WTC11 (cell line): ENCODE measurements at regions not wholly inside any gene's neighbourhood (a gene's known extent, or its start where the extent isn't known, plus 50 kb on each side); places are given as distances from the start of the nearest gene placed in this dataset.

Experiments
- ATAC-seq: fragments of 200-7000 bp; cut with Tn5 transposase; 2 replicates; pipeline ENCODE4 v1.10.0; 2021; ENCODE audit warnings: mild to moderate bottlenecking, moderate library complexity
- CTCF ChIA-PET: fragments of 300-600 bp; sonication (Branson Sonifier 250); formaldehyde crosslinking; loops from one replicate; lab custom pipeline; 2021; ENCODE audit warnings: antibody characterized with exemption; lab: Charles Lee
- POLR2A ChIA-PET: fragments of 350-600 bp; sonication (Branson Sonifier 250); formaldehyde crosslinking; loops from one replicate; lab custom pipeline; 2021; ENCODE audit warnings: antibody characterized with exemption; lab: Charles Lee
- DNase-seq: peaks from one replicate; pipeline ENCODE4 v3.0.0; 2021; ENCODE audit warnings: low spot score
- H3K27ac Mint-ChIP-seq: 2 replicates; pipeline ENCODE4 v1.8.0; 2021; ENCODE audit warnings: mixed read lengths
- H3K27me3 Mint-ChIP-seq: 2 replicates; pipeline ENCODE4 v1.8.0; 2021; ENCODE audit warnings: low read depth, mild to moderate bottlenecking, moderate library complexity, mixed read lengths
- H3K36me3 Mint-ChIP-seq: 2 replicates; pipeline ENCODE4 v1.8.0; 2021; ENCODE audit warnings: mixed read lengths
- H3K4me1 Mint-ChIP-seq: 2 replicates; pipeline ENCODE4 v1.8.0; 2022; ENCODE audit warnings: mixed read lengths
- H3K4me3 Mint-ChIP-seq: 2 replicates; pipeline ENCODE4 v1.8.0; 2021; ENCODE audit warnings: mild to moderate bottlenecking, moderate library complexity, mixed read lengths
- H3K9me3 Mint-ChIP-seq: 2 replicates; pipeline ENCODE4 v1.8.0; 2021; ENCODE audit warnings: mixed read lengths
- ETV6 ChIP-seq: sonication (generic); formaldehyde crosslinking; IDR thresholded peaks from 2 replicates; pipeline ENCODE4 v1.8.1; 2022; ENCODE audit warnings: mild to moderate bottlenecking, missing genetic modification reagents
- FOXP1 ChIP-seq: sonication (generic); formaldehyde crosslinking; IDR thresholded peaks from 2 replicates; pipeline ENCODE4 v1.8.0; 2022; ENCODE audit warnings: missing genetic modification reagents, mild to moderate bottlenecking, moderate library complexity, borderline replicate concordance
- JAZF1 ChIP-seq: fragments of 250-450 bp; sonication (Bioruptor Pico); IDR thresholded peaks from 2 replicates; pipeline ENCODE4 v1.9.0; 2021; ENCODE audit warnings: moderate library complexity, mild to moderate bottlenecking, inconsistent platforms
- JUN ChIP-seq: sonication (generic); formaldehyde crosslinking; IDR thresholded peaks from 2 replicates; pipeline ENCODE4 v1.8.0; 2023; ENCODE audit warnings: mild to moderate bottlenecking, missing genetic modification reagents
- MXD4 ChIP-seq: fragments of 250-450 bp; sonication (Bioruptor Pico); IDR thresholded peaks from 2 replicates; pipeline ENCODE4 v1.8.0; 2021; ENCODE audit warnings: mild to moderate bottlenecking, moderate library complexity, borderline replicate concordance
- NR1H2 ChIP-seq: sonication (generic); formaldehyde crosslinking; IDR thresholded peaks from 2 replicates; pipeline ENCODE4 v1.9.0; 2021; ENCODE audit warnings: mild to moderate bottlenecking, moderate library complexity, missing genetic modification reagents
- NR3C1 ChIP-seq: sonication (generic); formaldehyde crosslinking; conservative IDR thresholded peaks from 2 replicates; pipeline ENCODE4 v1.8.1; 2023; ENCODE audit warnings: low read depth, mild to moderate bottlenecking, missing genetic modification reagents
- TEAD4 ChIP-seq: sonication (generic); formaldehyde crosslinking; IDR thresholded peaks from 2 replicates; pipeline ENCODE4 v1.8.0; 2022; ENCODE audit warnings: mild to moderate bottlenecking, missing genetic modification reagents
- USF1 ChIP-seq: sonication (generic); formaldehyde crosslinking; IDR thresholded peaks from 2 replicates; pipeline ENCODE4 v1.8.0; 2022; ENCODE audit warnings: mild to moderate bottlenecking, missing genetic modification reagents
- ZBTB21 ChIP-seq: sonication (generic); formaldehyde crosslinking; IDR thresholded peaks from 2 replicates; pipeline ENCODE4 v1.8.1; 2023; ENCODE audit warnings: mild to moderate bottlenecking, missing genetic modification reagents, borderline replicate concordance
- ZNF121 ChIP-seq: sonication (generic); formaldehyde crosslinking; IDR thresholded peaks from 2 replicates; pipeline ENCODE4 v1.8.0; 2023; ENCODE audit warnings: missing genetic modification reagents
- ZNF232 ChIP-seq: sonication (generic); formaldehyde crosslinking; IDR thresholded peaks from 2 replicates; pipeline ENCODE4 v1.8.0; 2022; ENCODE audit warnings: mild to moderate bottlenecking, missing genetic modification reagents
- ZNF671 ChIP-seq: fragments of 250-450 bp; sonication (Bioruptor Pico); IDR thresholded peaks from 2 replicates; pipeline ENCODE4 v1.8.0; 2021; ENCODE audit warnings: mild to moderate bottlenecking
- ZSCAN18 ChIP-seq: fragments of 250-450 bp; sonication (Bioruptor Pico); IDR thresholded peaks from 2 replicates; pipeline ENCODE4 v2.1.2; 2022; ENCODE audit warnings: mild to moderate bottlenecking, moderate library complexity
- TF ChIP-seq, protein P1 (sequence below): sonication (generic); formaldehyde crosslinking; conservative IDR thresholded peaks from 2 replicates; pipeline ENCODE4 v1.8.1; 2022; ENCODE audit warnings: mild to moderate bottlenecking, missing genetic modification reagents
- TF ChIP-seq, protein P2 (sequence below): fragments of 250-450 bp; sonication (Bioruptor Pico); IDR thresholded peaks from 2 replicates; pipeline ENCODE4 v1.9.0; 2021; ENCODE audit warnings: mild to moderate bottlenecking
- TF ChIP-seq, protein P3 (sequence below): sonication (generic); formaldehyde crosslinking; IDR thresholded peaks from 2 replicates; pipeline ENCODE4 v1.8.1; 2023; ENCODE audit warnings: mild to moderate bottlenecking, moderate library complexity, missing genetic modification reagents
- TF ChIP-seq, protein P4 (sequence below): sonication (generic); formaldehyde crosslinking; IDR thresholded peaks from 2 replicates; pipeline ENCODE4 v1.8.0; 2022; ENCODE audit warnings: missing genetic modification reagents
- TF ChIP-seq, protein P5 (sequence below): sonication (generic); formaldehyde crosslinking; IDR thresholded peaks from 2 replicates; pipeline ENCODE4 v1.8.1; 2022; ENCODE audit warnings: mild to moderate bottlenecking, moderate library complexity, missing genetic modification reagents

DNA sequence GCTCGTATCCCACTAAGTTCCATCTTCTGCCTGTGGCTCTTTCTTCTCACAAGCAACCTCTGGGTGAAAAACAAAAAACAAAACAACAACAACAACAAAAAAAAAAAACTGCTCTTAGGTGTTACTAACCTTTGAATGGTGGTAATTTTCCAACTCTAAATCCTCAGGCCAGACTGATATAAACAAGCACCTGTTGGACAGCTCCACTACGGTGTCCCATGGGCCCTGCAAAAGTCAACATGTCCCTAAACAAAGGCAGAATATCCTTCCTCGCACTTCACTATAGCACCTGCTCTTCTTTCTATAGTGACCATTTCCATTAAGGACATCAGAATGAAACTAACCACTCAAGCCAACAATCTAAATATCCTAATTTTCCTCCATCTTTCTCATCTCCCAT, 54.6 kb upstream of the PARM1 start:
- Mint-ChIP-seq H3K27ac (no peak overlapping the region), H3K4me3 (no peak overlapping the region), H3K4me1 (peaks cover 20% of the 10 kb centered on the region), H3K27me3 (no peaks in the 10 kb centered on the region; the same call in 1 of the 2 replicates), H3K36me3 (no peaks in the 10 kb centered on the region), H3K9me3 (peaks cover 16% of the 10 kb centered on the region)
- ChIA-PET POLR2A (no interaction called here), CTCF (no interaction called here)
- TF ChIP-seq FOXP1 (CRISPR knock-in tag), result no peak
- no peak for TF ChIP-seq TEAD4
- TF ChIP-seq, protein P1, sequence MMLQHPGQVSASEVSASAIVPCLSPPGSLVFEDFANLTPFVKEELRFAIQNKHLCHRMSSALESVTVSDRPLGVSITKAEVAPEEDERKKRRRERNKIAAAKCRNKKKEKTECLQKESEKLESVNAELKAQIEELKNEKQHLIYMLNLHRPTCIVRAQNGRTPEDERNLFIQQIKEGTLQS (CRISPR knock-in tag), result no peak
- TF ChIP-seq USF1 (CRISPR knock-in tag), result no peak
- TF ChIP-seq ZNF671 (CRISPR knock-in tag), result no peak
- TF ChIP-seq, protein P2, sequence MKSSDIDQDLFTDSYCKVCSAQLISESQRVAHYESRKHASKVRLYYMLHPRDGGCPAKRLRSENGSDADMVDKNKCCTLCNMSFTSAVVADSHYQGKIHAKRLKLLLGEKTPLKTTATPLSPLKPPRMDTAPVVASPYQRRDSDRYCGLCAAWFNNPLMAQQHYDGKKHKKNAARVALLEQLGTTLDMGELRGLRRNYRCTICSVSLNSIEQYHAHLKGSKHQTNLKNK (CRISPR knock-in tag), result no peak
- TF ChIP-seq, protein P3, sequence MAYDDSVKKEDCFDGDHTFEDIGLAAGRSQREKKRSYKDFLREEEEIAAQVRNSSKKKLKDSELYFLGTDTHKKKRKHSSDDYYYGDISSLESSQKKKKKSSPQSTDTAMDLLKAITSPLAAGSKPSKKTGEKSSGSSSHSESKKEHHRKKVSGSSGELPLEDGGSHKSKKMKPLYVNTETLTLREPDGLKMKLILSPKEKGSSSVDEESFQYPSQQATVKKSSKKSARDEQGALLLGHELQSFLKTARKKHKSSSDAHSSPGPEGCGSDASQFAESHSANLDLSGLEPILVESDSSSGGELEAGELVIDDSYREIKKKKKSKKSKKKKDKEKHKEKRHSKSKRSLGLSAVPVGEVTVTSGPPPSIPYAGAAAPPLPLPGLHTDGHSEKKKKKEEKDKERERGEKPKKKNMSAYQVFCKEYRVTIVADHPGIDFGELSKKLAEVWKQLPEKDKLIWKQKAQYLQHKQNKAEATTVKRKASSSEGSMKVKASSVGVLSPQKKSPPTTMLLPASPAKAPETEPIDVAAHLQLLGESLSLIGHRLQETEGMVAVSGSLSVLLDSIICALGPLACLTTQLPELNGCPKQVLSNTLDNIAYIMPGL (CRISPR knock-in tag), result no peak
- no peak for TF ChIP-seq ZNF232 (CRISPR knock-in tag)
- no peak for TF ChIP-seq MXD4 (CRISPR knock-in tag)
- TF ChIP-seq JUN (CRISPR knock-in tag), result no peak
- TF ChIP-seq JAZF1 (CRISPR knock-in tag), result no peak
- TF ChIP-seq ZSCAN18 (CRISPR knock-in tag), result no peak
- TF ChIP-seq ZBTB21 (CRISPR knock-in tag), result no peak
- ATAC-seq, result no peak
- DNase-seq, result no peak

DNA sequence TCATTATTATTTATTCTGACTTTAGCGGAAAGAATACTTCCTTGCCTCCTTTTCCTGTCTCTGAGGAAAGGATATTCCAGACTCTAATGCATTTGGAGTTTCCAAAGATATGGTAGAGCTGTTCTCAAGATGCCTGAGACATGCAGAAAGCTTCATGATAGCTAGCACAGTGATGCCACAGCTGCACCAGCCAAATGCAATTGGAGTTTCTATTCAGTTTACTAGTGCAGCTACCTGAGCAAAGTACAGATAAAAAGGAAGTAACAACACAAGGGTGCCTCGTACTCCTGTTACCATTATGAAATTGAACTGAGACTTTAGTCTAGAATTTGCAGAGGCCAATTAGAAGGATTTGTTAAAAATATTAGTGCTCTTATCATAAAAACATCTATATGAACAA, 57.5 kb upstream of the PARM1 start:
- Mint-ChIP-seq H3K27ac (no peak overlapping the region), H3K27me3 (no peaks in the 10 kb centered on the region; the same call in 1 of the 2 replicates), H3K4me3 (no peak overlapping the region)
- ChIA-PET CTCF (interaction anchor here (0.7 to 3.9 kb wide), 8 partner anchors 8 to 414 kb away, joined by 3 to 23 read pairs (median 4); partner anchors contain the start of gene PARM1), POLR2A (no interaction called here)
- no peak for DNase-seq
- TF ChIP-seq, protein P4, sequence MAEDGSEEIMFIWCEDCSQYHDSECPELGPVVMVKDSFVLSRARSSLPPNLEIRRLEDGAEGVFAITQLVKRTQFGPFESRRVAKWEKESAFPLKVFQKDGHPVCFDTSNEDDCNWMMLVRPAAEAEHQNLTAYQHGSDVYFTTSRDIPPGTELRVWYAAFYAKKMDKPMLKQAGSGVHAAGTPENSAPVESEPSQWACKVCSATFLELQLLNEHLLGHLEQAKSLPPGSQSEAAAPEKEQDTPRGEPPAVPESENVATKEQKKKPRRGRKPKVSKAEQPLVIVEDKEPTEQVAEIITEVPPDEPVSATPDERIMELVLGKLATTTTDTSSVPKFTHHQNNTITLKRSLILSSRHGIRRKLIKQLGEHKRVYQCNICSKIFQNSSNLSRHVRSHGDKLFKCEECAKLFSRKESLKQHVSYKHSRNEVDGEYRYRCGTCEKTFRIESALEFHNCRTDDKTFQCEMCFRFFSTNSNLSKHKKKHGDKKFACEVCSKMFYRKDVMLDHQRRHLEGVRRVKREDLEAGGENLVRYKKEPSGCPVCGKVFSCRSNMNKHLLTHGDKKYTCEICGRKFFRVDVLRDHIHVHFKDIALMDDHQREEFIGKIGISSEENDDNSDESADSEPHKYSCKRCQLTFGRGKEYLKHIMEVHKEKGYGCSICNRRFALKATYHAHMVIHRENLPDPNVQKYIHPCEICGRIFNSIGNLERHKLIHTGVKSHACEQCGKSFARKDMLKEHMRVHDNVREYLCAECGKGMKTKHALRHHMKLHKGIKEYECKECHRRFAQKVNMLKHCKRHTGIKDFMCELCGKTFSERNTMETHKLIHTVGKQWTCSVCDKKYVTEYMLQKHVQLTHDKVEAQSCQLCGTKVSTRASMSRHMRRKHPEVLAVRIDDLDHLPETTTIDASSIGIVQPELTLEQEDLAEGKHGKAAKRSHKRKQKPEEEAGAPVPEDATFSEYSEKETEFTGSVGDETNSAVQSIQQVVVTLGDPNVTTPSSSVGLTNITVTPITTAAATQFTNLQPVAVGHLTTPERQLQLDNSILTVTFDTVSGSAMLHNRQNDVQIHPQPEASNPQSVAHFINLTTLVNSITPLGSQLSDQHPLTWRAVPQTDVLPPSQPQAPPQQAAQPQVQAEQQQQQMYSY (CRISPR knock-in tag), result no peak
- TF ChIP-seq NR3C1 (CRISPR knock-in tag) (no peak), NR1H2 (CRISPR knock-in tag) (no peak), ZNF121 (CRISPR knock-in tag) (no peak), ETV6 (CRISPR knock-in tag) (no peak)
- TF ChIP-seq, protein P5, sequence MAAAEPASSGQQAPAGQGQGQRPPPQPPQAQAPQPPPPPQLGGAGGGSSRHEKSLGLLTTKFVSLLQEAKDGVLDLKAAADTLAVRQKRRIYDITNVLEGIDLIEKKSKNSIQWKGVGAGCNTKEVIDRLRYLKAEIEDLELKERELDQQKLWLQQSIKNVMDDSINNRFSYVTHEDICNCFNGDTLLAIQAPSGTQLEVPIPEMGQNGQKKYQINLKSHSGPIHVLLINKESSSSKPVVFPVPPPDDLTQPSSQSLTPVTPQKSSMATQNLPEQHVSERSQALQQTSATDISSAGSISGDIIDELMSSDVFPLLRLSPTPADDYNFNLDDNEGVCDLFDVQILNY (CRISPR knock-in tag), result no peak
- TF ChIP-seq, all 79 proteins: peak for 0
- ATAC-seq, result no peak
- Mint-ChIP-seq H3K9me3 (peaks cover 6% of the 10 kb centered on the region), H3K36me3 (no peaks in the 10 kb centered on the region), H3K4me1 (peaks cover 21% of the 10 kb centered on the region)
